ENCODE measurements at regions not wholly inside any gene's neighbourhood (a gene's known extent, or its start where the extent isn't known, plus 50 kb on each side); places are given as distances from the start of the nearest gene placed in this dataset.

DNA sequence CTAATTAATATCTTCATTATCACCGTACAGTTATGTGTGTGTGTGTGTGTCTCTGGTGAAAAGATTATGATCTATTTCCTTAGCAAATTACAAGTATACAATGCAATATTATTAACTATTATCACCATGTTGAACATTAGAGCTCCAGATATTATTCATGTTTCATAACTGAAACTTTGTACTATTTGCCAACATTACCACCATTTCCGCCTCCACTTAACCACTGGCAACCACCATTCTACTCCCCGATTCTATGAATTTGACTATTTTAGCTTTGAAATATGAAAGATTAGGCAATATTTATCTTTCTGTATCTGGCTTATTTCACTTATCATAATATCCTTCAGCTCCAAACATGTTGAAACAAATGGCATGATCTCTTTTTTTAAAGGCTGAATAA is 717.9 kb downstream of the ARAP2 start:
- TF ChIP-seq, protein P1, sequence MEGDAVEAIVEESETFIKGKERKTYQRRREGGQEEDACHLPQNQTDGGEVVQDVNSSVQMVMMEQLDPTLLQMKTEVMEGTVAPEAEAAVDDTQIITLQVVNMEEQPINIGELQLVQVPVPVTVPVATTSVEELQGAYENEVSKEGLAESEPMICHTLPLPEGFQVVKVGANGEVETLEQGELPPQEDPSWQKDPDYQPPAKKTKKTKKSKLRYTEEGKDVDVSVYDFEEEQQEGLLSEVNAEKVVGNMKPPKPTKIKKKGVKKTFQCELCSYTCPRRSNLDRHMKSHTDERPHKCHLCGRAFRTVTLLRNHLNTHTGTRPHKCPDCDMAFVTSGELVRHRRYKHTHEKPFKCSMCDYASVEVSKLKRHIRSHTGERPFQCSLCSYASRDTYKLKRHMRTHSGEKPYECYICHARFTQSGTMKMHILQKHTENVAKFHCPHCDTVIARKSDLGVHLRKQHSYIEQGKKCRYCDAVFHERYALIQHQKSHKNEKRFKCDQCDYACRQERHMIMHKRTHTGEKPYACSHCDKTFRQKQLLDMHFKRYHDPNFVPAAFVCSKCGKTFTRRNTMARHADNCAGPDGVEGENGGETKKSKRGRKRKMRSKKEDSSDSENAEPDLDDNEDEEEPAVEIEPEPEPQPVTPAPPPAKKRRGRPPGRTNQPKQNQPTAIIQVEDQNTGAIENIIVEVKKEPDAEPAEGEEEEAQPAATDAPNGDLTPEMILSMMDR (conservative IDR thresholded peaks at IDR 0.05; ENCODE audit: low read depth, low read length), result no peak
- no peak for TF ChIP-seq EZH2 (IDR thresholded peaks at IDR 0.05; ENCODE audit: borderline replicate concordance, low read depth, low read length, poor library complexity, severe bottlenecking)
